Activated T-cell treated with anti-CD3 and anti-CD28 coated beads, Interleukin-2, amount 50 U/mL, for 48 hours (primary cell): ENCODE measurements at regions not wholly inside any gene's neighbourhood (a gene's known extent, or its start where the extent isn't known, plus 50 kb on each side); places are given as distances from the start of the nearest gene placed in this dataset.

Experiments
- DNase-seq, 2 experiments: peaks; one replicate each; pipeline ENCODE4 v3.0.0-alpha.2; 2020

DNA sequence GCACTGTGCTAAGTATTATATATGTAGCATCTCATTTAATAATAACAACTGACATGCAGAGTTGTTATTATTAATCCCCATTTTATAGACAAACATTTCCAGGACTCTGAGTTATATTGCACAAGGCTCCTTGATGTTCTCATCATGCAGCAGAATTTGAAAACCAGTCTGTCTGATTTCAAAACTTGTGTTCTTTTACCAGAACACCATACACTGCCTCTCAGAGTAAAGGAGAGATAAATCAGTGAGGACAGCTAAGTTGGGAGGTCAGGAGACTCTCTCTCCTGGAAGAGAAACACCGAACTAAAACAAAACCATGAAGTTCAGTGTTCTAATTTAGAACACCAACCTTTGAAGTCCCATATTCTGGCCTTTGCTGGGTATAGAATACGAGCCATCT, 92.7 kb upstream of the TNC start:
- DNase-seq: no peak

DNA sequence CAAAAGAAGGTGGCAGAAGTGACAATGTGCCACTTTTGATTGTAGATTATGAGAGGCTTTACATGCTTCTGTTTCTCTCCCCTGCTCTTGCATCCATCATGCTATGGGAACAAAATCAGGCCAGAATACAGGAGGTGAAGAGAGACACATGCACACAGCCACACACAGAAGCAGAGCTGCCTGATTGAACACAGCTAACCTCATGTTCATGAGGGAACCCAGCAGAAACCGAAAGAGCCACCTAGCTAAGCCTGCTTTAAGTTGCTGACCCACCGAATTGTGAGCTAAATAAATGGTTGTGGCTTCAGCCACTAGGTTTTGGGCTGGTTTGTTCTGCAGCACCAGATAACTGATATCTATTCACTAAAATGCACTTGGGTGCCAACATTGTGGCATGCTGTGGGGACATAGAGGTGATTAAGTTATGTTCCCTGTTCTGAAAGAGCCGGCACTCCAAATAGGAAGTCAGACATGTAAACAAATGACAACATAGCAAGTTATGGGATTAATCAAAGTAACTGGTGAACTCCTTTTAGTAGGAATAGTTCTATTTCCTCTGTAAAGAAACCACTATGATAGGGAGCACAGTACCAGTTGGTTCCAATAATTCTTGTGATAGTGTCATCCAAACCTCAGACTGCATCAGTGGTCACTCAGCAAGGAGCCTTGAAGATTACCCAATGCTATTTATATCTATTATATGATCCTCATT, 93.6 kb upstream of the TNC start:
- DNase-seq: no peak

- no peak for DNase-seq
Measured at GRCh38 chr9:115212125-115212605, 94.2 kb upstream of the TNC start.

DNA sequence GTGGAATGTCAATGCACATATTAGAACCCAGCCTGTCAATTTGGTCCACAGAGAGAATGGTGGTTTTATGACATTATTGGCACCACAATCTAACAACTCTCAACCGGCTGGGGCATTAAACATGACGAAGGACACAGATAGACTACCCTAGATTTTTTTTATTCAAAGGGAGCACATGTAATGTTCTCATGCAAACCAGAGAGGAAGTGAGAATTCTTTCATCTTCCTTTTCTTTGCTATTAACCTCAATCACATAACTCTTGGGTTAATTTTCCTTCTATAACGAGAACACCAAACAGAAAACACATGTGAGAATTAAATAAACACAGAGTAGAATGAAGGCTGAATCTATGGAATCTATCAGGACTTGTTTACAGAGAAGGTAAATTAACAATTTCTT, 94.9 kb upstream of the TNC start:
- no peak for DNase-seq

- no peak for DNase-seq
Measured at GRCh38 chr9:115213818-115214334, 95.9 kb upstream of the TNC start.

DNA sequence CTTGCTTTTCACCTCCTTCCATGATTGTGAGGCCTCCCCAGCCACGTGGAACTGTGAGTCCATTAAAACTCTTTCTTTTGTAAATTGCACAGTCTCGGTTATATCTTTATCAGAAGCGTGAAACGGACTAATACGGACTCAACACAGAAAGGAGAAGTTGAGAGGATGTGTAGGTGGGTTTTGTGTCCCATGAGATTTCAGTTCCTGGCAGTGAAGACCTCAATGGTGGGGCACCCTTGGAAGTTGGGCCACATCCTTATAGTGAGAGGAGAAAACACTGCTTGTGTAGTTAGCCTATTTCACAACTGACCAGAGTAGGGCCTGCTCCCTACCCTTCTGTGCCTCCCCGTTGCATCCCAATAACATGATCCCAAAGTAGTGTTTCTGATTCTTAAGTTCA, 98.9 kb upstream of the TNC start:
- no peak for DNase-seq

- no peak for DNase-seq
Measured at GRCh38 chr9:115220319-115221005, 102.5 kb upstream of the TNC start.

GRCh38 chr9:115223471-115223870, 105.5 kb upstream of the TNC start:
- DNase-seq: no peak

- DNase-seq: no peak
Measured at GRCh38 chr9:115225459-115226116, 107.6 kb upstream of the TNC start.

DNA sequence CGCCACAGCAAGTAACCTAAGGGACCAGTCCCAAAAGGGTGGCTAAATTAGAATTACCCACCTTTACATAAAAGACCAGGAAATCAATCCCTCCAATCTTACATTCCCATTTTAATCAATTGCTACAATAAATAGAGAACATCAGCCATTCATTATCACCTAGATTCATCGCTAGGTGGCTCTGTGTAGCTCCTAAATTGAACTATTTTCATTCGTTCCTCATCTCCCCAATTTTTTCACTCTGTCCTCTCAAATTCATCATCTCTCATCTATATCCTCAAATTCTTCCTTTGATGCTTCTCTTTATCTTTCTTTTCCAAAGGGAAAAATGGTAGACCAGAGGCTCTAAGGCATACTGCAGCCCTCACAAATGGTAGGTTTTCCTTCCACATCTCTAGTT, 108.2 kb upstream of the TNC start:
- no peak for DNase-seq

DNA sequence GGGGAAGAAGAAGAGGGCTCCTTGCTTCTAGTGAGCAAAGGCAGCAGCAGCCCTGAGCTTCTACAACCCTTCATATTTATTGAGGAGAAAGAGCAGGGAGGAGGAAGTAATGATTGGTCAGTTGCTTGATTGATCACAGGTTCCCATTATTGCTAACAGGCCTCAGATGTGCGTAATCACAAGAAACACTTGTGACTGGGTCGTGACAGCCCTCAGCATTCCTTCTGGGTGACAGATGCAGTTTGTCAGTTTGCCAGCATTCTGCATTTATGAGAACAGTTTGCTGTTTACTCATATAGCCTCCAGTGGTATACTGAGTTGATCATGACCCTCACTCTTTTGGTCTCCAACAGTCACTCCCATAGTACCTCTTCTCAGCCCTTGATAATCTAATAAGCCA, 111.5 kb upstream of the TNC start:
- no peak for DNase-seq

DNA sequence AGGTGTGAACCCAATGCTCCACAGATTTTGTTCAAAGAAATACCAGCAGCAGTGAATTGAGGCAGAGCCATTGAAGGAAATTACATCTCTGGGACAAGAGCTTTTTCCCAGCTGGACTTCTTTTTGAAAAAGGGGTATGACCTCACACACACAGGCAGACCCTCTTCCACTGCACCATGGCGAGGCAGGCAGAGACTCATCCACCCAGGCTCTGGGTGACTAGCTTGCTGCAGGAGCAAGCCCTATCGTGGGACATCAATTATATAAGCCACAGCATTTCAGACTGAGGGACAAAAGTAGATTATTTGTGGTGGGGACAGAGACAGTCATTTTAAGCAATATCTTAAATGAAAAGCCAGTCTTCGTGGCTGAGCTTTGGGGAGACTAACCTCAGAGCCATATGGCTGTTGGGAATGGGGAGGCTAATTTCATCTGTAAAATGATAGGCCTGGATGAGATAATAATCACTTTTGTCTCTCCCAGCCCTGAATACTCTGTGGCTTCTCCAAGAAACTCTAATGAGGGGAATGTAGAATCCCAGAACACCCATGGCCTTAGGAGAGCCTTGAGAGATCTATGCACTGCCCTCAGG, 113.1 kb upstream of the TNC start:
- no peak for DNase-seq

DNA sequence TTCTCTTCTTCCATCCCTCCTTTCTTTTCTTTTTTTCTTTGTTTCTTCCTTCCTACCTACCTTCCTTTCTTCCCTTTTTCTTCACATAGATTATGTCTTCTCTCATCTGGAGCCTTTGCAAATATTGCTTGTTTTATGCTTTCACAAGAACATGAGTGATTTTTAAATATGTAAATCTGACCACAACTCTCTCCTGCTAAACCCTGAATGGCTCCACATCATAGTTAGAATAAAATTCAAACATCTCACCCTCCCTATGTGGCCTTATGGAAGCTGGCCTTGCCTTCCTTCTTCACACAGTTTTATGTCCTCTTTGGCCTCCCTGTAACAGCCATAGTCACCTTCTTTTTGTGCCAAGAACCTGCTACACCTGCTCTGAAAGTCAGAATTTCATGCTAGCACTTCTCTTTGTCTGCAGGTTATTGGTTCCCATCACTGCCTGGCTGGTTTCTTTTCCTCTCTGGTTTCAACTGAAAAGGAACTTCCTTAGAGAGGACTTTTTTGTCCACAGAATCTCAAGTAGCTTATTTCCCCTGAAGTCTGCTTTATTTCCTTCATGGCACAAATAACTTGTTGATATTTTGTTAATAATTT, 114.3 kb upstream of the TNC start:
- no peak for DNase-seq

DNA sequence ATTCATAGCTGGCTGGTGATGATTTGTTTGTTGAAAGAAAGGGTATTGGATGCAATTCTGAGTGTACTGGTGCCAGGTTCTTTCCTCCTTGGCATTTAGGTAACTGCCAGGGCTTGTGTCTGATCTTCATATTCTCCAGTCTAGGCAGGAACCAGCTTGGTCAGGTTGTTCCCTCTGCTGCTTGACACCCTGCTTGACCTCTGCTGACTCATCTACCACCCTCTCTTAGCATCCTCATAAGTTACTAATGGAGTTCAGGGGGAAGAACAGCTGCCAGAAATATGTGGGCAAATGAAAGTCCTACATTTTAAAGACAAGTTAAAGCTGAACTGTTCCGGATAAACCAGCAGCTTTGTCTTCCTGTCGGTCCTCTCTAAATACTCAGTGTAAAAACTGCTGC, 116.1 kb upstream of the TNC start:
- no peak for DNase-seq

GRCh38 chr9:115235221-115235620, 117.3 kb upstream of the TNC start:
- no peak for DNase-seq

- no peak for DNase-seq
Measured at GRCh38 chr9:115237385-115237998, 119.5 kb upstream of the TNC start.

DNA sequence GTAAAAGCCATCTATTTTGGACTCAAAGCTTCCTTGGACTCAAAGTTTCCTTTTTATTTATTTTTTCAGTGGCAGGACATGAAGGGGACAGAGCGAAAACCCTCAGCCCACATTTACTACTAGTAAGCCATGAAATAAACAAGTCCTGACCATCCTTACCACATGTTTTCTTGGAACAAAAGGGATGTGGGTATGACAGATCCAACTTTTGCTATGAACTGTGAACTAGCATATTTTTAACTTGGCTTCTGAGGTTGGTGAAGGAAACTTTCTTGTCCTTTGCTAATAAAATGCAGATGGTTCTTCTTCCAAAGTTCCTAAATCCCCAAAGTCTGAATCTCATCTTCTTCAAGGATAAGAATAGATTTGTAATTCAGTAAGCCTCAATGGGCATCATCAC, 122.7 kb upstream of the TNC start:
- no peak for DNase-seq

DNA sequence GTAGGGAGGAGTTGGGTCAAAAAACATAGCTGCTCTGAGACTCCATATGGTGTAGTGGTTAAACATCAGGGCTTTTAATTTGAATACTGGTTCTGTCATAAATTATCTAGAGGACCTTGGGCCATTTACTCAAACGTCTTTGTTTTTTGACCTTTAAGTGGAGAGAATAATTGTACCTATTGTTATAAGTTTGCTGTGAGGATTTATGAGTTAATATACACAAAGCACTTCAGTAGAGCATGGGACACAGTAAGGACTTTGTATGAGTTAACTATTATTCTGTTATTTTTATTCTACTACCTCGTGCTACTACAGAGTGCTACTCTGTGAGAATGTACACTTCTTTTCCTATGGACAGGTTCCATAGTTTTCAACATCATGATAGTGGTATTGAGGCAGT, 123.7 kb upstream of the TNC start:
- no peak for DNase-seq

DNA sequence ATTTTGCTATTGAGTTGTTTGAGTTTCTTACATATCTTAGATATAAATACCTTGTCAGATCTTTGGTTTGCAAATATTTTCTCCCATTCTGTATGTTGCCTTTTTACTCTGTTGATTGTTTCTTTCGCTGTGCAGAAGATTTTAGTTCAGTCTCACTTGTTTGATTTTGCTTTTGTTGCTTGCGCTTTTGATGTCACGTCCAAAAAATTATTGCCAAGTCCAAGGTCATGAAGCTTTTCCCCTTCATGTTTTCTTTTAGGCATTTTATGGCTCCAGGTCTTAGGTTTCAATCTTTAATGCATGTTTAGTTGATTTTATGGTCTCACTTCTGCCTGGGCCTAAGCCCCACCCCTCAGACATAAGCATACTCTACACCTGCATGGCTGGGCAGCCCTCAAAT, 131.5 kb upstream of the TNC start:
- DNase-seq: no peak

DNA sequence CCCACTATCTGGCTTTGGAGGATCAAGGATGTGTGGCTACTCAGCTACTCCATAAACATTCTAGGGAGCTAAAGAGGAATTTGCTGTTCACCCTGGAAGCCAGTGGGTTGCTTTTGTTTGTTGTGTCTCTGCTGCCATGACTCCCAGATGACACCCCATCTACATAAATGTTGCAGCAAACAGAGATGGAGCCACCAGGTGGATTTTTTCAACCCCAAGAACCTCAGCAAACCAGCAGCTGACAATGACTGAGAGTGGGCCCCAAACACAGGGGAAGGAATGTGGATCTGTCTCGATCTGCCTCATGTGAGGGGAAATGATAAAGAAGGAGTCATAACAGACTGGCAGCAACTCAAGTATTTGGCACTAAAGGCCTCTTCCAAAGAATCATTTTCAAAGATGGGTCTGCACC, 132.7 kb upstream of the TNC start:
- DNase-seq: no peak

DNA sequence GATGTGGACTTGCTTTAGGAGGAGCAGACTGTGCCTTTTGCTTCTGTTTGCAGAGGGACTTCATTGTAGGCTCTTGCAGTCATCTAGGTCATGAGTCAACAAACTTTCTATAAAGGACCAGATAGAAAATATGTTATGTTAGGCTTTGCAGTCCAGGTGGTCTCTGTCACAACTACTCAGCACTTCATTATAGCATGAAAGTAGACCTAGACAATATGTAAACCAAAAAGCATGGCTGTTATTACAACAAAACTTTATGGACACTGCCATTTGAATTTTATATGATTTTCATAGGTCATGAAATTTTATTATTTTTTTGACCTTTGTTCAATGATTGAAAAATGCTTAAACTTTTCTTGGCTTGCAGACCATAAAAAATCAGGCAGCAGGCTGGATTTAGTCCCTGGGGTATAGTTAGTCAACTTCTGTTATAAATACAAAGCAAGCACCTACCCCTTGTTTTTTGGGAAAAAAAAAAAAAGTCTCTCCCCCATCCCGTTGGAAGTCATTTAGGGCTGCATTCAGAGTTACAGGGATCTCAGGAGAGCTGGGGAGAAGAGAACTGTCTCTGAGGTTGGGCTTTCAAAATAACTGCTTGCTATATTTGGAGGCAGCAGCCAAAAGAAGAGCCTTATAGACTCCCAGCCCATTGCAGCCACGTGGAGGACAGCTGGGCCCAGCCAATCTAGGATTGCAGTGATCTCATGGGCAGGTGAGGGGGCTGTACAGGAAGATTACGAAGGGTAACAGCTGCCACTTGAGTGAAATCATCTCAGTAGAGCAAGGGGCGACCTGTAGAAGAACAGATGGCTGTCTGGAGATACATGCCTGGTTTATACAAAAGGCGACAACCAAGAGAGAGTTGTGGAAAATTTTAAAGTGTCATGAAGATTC, 136.6 kb upstream of the TNC start:
- no peak for DNase-seq

DNA sequence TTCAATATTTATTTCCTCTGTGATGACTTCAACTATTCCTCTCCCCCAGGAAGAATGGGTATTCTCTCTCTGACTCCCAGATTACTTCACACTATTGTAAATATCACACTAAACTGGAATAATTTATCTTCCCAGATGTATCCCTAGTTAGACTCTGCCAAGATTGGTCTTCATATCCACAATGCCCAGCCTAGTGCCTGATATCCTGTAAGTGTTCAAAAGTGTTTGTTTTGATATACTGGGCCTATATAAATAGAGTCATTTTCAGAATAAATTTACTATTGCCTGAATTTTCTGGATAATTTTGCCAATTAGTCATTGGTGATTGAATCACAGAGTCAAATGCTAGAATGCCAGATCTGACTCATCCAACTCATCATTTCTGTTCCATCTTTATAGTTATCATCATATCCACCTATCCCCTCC, 143.7 kb upstream of the TNC start:
- DNase-seq: no peak
